Loucy (cell line): ENCODE measurements at regions not wholly inside any gene's neighbourhood (a gene's known extent, or its start where the extent isn't known, plus 50 kb on each side); places are given as distances from the start of the nearest gene placed in this dataset.

Experiments
- H2AFZ ChIP-seq: fragments of 200-600 bp; sonication (generic); 2 replicates; pipeline ENCODE4 v1.6.0; 2016; ENCODE audit warnings: antibody characterized with exemption, mild to moderate bottlenecking, low read length, moderate library complexity
- H3F3A ChIP-seq: fragments of 200-600 bp; 2 replicates; pipeline ENCODE4 v1.6.0; 2016; ENCODE audit warnings: antibody characterized with exemption, low read depth, mild to moderate bottlenecking
- H3K27me3 ChIP-seq: fragments of 200-600 bp; sonication (generic); 2 replicates; pipeline ENCODE4 v1.6.1; 2014; ENCODE audit warnings: low read length, mild to moderate bottlenecking; ENCODE audit not compliant: insufficient read depth, poor library complexity, severe bottlenecking
- H3K36me3 ChIP-seq: fragments of 200-600 bp; sonication (generic); 2 replicates; pipeline ENCODE4 v1.6.1; 2016; ENCODE audit warnings: low read length; ENCODE audit not compliant: insufficient read depth
- H3K4me1 ChIP-seq: fragments of 200-600 bp; sonication (generic); 2 replicates; pipeline ENCODE4 v1.5.1; 2014; ENCODE audit warnings: low read length, mild to moderate bottlenecking; ENCODE audit not compliant: insufficient read depth, poor library complexity, severe bottlenecking
- H3K4me2 ChIP-seq: fragments of 200-600 bp; sonication (generic); 2 replicates; pipeline ENCODE4 v1.6.0; 2014; ENCODE audit warnings: antibody characterized with exemption, low read length, low read depth, mild to moderate bottlenecking; ENCODE audit not compliant: poor library complexity, severe bottlenecking
- H3K4me3 ChIP-seq: fragments of 200-600 bp; sonication (generic); 2 replicates; pipeline ENCODE4 v1.5.1; 2014; ENCODE audit warnings: low read length, mild to moderate bottlenecking, mixed read lengths; ENCODE audit not compliant: poor library complexity, severe bottlenecking
- H3K79me2 ChIP-seq: fragments of 200-600 bp; sonication (generic); 2 replicates; pipeline ENCODE4 v1.6.1; 2014; ENCODE audit warnings: low read length; ENCODE audit not compliant: insufficient read depth
- H3K9ac ChIP-seq: fragments of 200-600 bp; sonication (generic); 2 replicates; pipeline ENCODE4 v1.6.0; 2014; ENCODE audit warnings: mild to moderate bottlenecking, low read depth, low read length, moderate library complexity; ENCODE audit not compliant: poor library complexity, severe bottlenecking
- H3K9me2 ChIP-seq: fragments of 200-600 bp; sonication (generic); replicated peaks from 2 replicates; pipeline ENCODE4 v1.6.1; 2016; ENCODE audit warnings: low read depth, low read length, mixed read lengths
- H3K9me3 ChIP-seq: fragments of 200-600 bp; sonication (generic); 2 replicates; pipeline ENCODE4 v1.6.1; 2014; ENCODE audit warnings: mild to moderate bottlenecking, antibody characterized with exemption, low read length, low read depth; ENCODE audit not compliant: insufficient read depth
- H4K20me1 ChIP-seq: fragments of 200-600 bp; sonication (generic); 2 replicates; pipeline ENCODE4 v1.6.0; 2014; ENCODE audit warnings: antibody characterized with exemption, low read length, mild to moderate bottlenecking; ENCODE audit not compliant: insufficient read depth, poor library complexity, severe bottlenecking
- CTCF ChIP-seq: fragments of 200-600 bp; sonication (generic); conservative IDR thresholded peaks from 2 replicates; pipeline ENCODE4 v1.5.1; 2014; ENCODE audit warnings: mild to moderate bottlenecking, antibody characterized with exemption, low read length
- EZH2phosphoT487 ChIP-seq: fragments of 200-600 bp; IDR thresholded peaks from 2 replicates; pipeline ENCODE4 v1.6.1; 2018; ENCODE audit warnings: antibody characterized with exemption, mild to moderate bottlenecking, moderate library complexity, borderline replicate concordance

- no peaks in the 10 kb centered on the region for H3K27me3 ChIP-seq
- H3K4me2 ChIP-seq, result no peak overlapping the region
- no peak overlapping the region for H3K4me3 ChIP-seq
- H2AFZ ChIP-seq, result no peak overlapping the region
- no peaks in the 10 kb centered on the region; the same call in 1 of the 2 replicates for H3K9me2 ChIP-seq
- H3K9ac ChIP-seq, result no peak overlapping the region
- H4K20me1 ChIP-seq, result no peaks in the 10 kb centered on the region
- H3K4me1 ChIP-seq, result no peaks in the 10 kb centered on the region
- no peaks in the 10 kb centered on the region for H3K9me3 ChIP-seq
- H3K79me2 ChIP-seq, result no peaks in the 10 kb centered on the region
- H3K36me3 ChIP-seq, result no peaks in the 10 kb centered on the region
- no peaks in the 10 kb centered on the region for H3F3A ChIP-seq
- TF ChIP-seq CTCF (no peak), EZH2phosphoT487 (no peak)
These were observed 206.8 kb downstream of the TINAG start for GRCh38 chr6:54515013-54515412.

- H3K9me2 ChIP-seq, result no peaks in the 10 kb centered on the region
- H3K79me2 ChIP-seq, result no peaks in the 10 kb centered on the region
- H3K4me3 ChIP-seq, result no peak overlapping the region
- H3K4me1 ChIP-seq, result no peaks in the 10 kb centered on the region
- no peak overlapping the region for H2AFZ ChIP-seq
- no peak overlapping the region for H3K9ac ChIP-seq
- H4K20me1 ChIP-seq, result no peaks in the 10 kb centered on the region
- H3K4me2 ChIP-seq, result no peak overlapping the region
- no peak for TF ChIP-seq EZH2phosphoT487
- no peak for TF ChIP-seq CTCF
- no peaks in the 10 kb centered on the region for H3F3A ChIP-seq
- H3K27me3 ChIP-seq, result no peaks in the 10 kb centered on the region
- H3K36me3 ChIP-seq, result no peaks in the 10 kb centered on the region
- no peaks in the 10 kb centered on the region for H3K9me3 ChIP-seq
These were observed 207.5 kb downstream of the TINAG start for GRCh38 chr6:54515713-54516112.

- H3F3A ChIP-seq, result no peaks in the 10 kb centered on the region
- H3K79me2 ChIP-seq, result no peaks in the 10 kb centered on the region
- H3K9me2 ChIP-seq, result no peaks in the 10 kb centered on the region
- H3K9ac ChIP-seq, result no peak overlapping the region
- H4K20me1 ChIP-seq, result no peaks in the 10 kb centered on the region
- H2AFZ ChIP-seq, result no peak overlapping the region
- H3K4me3 ChIP-seq, result no peak overlapping the region
- no peaks in the 10 kb centered on the region for H3K27me3 ChIP-seq
- H3K4me2 ChIP-seq, result no peak overlapping the region
- no peaks in the 10 kb centered on the region for H3K36me3 ChIP-seq
- H3K4me1 ChIP-seq, result no peaks in the 10 kb centered on the region
- H3K9me3 ChIP-seq, result no peaks in the 10 kb centered on the region
- TF ChIP-seq CTCF (no peak), EZH2phosphoT487 (no peak)
These were observed 208.1 kb downstream of the TINAG start for GRCh38 chr6:54516321-54516720.
